IMR-90 (cell line): ENCODE measurements at regions not wholly inside any gene's neighbourhood (a gene's known extent, or its start where the extent isn't known, plus 50 kb on each side); places are given as distances from the start of the nearest gene placed in this dataset.

Experiments
- ATAC-seq: fragments of 200-7000 bp; cut with Tn5 transposase; 2 replicates; pipeline ENCODE4 v1.9.1; 2020; ENCODE audit warnings: low read depth, mild to moderate bottlenecking, moderate library complexity
- BruUV-seq: library from RNA; stranded (reverse); fragments of 400-500 nt; replicated peaks from 2 replicates; lab custom pipeline; 2021; lab: Mats Ljungman, UMichigan
- CTCF ChIA-PET: fragments of 300-600 bp; formaldehyde crosslinking; extraction: SDS; loops from one replicate; lab custom pipeline; 2021; ENCODE audit warnings: antibody characterized with exemption; lab: Yijun Ruan, JAX
- POLR2A ChIA-PET: fragments of 300-600 bp; sonication (Branson Sonifier 250); formaldehyde crosslinking; loops from one replicate; lab custom pipeline; 2022; ENCODE audit warnings: antibody characterized with exemption; ENCODE audit not compliant: unreplicated experiment; lab: Charles Lee
- DNase-seq: peaks from one replicate; pipeline ENCODE4 v3.0.0; 2013
- H2AFZ ChIP-seq: replicated peaks from 2 replicates; pipeline ENCODE3; 2013; ENCODE audit warnings: low read length, mild to moderate bottlenecking; ENCODE audit not compliant: poor library complexity
- H2AK5ac ChIP-seq: 2 replicates; pipeline ENCODE4 v1.6.1; 2013; ENCODE audit warnings: low read depth, low read length, inconsistent platforms
- H2AK9ac ChIP-seq: replicated peaks from 2 replicates; pipeline ENCODE3; 2013; ENCODE audit warnings: mild to moderate bottlenecking, low read depth, low read length, moderate library complexity; ENCODE audit not compliant: poor library complexity
- H2BK120ac ChIP-seq: 2 replicates; pipeline ENCODE4 v1.6.1; 2013; ENCODE audit warnings: low read depth, low read length, inconsistent platforms
- H2BK15ac ChIP-seq: 3 replicates; pipeline ENCODE4 v1.6.1; 2013; ENCODE audit warnings: low read depth, low read length, inconsistent platforms
- H2BK20ac ChIP-seq: 2 replicates; pipeline ENCODE4 v1.6.1; 2013; ENCODE audit warnings: low read depth, mild to moderate bottlenecking, inconsistent platforms, low read length, moderate library complexity
- H2BK5ac ChIP-seq: 2 replicates; pipeline ENCODE4 v1.6.1; 2013; ENCODE audit warnings: mild to moderate bottlenecking, low read depth, low read length, inconsistent platforms; ENCODE audit not compliant: poor library complexity, severe bottlenecking
- H3K14ac ChIP-seq: replicated peaks from 2 replicates; pipeline ENCODE4 v1.6.1; 2013; ENCODE audit warnings: low read depth, low read length, inconsistent platforms
- H3K18ac ChIP-seq: 2 replicates; pipeline ENCODE4 v1.6.1; 2013; ENCODE audit warnings: low read depth, low read length, control low read depth
- H3K23ac ChIP-seq: 2 replicates; pipeline ENCODE4 v1.6.1; 2013; ENCODE audit warnings: low read depth, low read length, inconsistent platforms
- H3K27ac ChIP-seq: 2 replicates; pipeline ENCODE4 v1.5.1; 2013; ENCODE audit warnings: mild to moderate bottlenecking, control low read depth, low read length; ENCODE audit not compliant: insufficient read depth
- H3K27me3 ChIP-seq: 2 replicates; pipeline ENCODE4 v1.6.1; 2013; ENCODE audit warnings: low read length; ENCODE audit not compliant: control insufficient read depth, insufficient read depth
- H3K36me3 ChIP-seq: 2 replicates; pipeline ENCODE4 v1.6.1; 2013; ENCODE audit warnings: low read length, mixed read lengths; ENCODE audit not compliant: control insufficient read depth, insufficient read depth
- H3K4ac ChIP-seq: 2 replicates; pipeline ENCODE4 v1.6.1; 2013; ENCODE audit warnings: low read depth, low read length, inconsistent platforms
- H3K4me1 ChIP-seq: 2 replicates; pipeline ENCODE4 v1.6.1; 2013; ENCODE audit warnings: low read length, mixed read lengths; ENCODE audit not compliant: control insufficient read depth, insufficient read depth
- H3K4me2 ChIP-seq: 2 replicates; pipeline ENCODE4 v1.6.1; 2013; ENCODE audit warnings: low read depth, mild to moderate bottlenecking, control low read depth, low read length, moderate library complexity
- H3K4me3 ChIP-seq: 2 replicates; pipeline ENCODE4 v1.5.1; 2013; ENCODE audit warnings: low read depth, mild to moderate bottlenecking, control low read depth, low read length, moderate library complexity; ENCODE audit not compliant: insufficient read depth
- H3K56ac ChIP-seq: 2 replicates; pipeline ENCODE4 v1.6.1; 2013; ENCODE audit warnings: low read length, inconsistent platforms; ENCODE audit not compliant: insufficient read depth; ENCODE audit errors: extremely low read depth
- H3K79me1 ChIP-seq, 2 experiments: 2 replicates each; pipeline ENCODE4 v1.6.1; 2013; ENCODE audit warnings: low read length in 2 of 2, inconsistent platforms in 1 of 2, low read depth in 1 of 2
- H3K9ac ChIP-seq: 2 replicates; pipeline ENCODE4 v1.6.1; 2013; ENCODE audit warnings: low read depth, low read length, control low read depth
- H3K9me1 ChIP-seq: 2 replicates; pipeline ENCODE4 v1.6.1; 2013; ENCODE audit warnings: low read length, inconsistent platforms; ENCODE audit not compliant: insufficient read depth
- H3K9me3 ChIP-seq: 2 replicates; pipeline ENCODE4 v1.6.1; 2013; ENCODE audit warnings: low read length; ENCODE audit not compliant: control insufficient read depth, insufficient read depth
- H4K20me1 ChIP-seq: 2 replicates; pipeline ENCODE4 v1.6.1; 2013; ENCODE audit warnings: low read length, inconsistent platforms; ENCODE audit not compliant: insufficient read depth
- H4K5ac ChIP-seq: 2 replicates; pipeline ENCODE4 v1.6.1; 2013; ENCODE audit warnings: mild to moderate bottlenecking, low read depth, low read length, control low read depth
- H4K8ac ChIP-seq, 2 experiments: 2 replicates each; pipeline ENCODE4 v1.6.1; 2013; ENCODE audit warnings: low read depth in 2 of 2, low read length in 2 of 2, control low read depth in 1 of 2, inconsistent platforms in 1 of 2
- H4K91ac ChIP-seq: 2 replicates; pipeline ENCODE4 v1.6.1; 2013; ENCODE audit warnings: low read depth, low read length, inconsistent platforms; ENCODE audit not compliant: insufficient read depth
- CEBPB ChIP-seq: IDR thresholded peaks from 2 replicates; pipeline ENCODE4 v1.6.1; 2012; ENCODE audit warnings: low read depth, low read length, improper control_type of control experiment
- CHD1 ChIP-seq: IDR thresholded peaks from 2 replicates; pipeline ENCODE4 v1.6.1; 2012; ENCODE audit warnings: low read depth, low read length, improper control_type of control experiment
- FOS ChIP-seq: fragments of 150-350 bp; IDR thresholded peaks from 2 replicates; pipeline ENCODE4 v1.6.1; 2016; ENCODE audit warnings: low read depth, low read length
- MAFK ChIP-seq: IDR thresholded peaks from 2 replicates; pipeline ENCODE4 v1.6.1; 2012; ENCODE audit warnings: low read depth, low read length, improper control_type of control experiment
- MAZ ChIP-seq: IDR thresholded peaks from 2 replicates; pipeline ENCODE4 v1.6.1; 2012; ENCODE audit warnings: low read depth, mild to moderate bottlenecking, low read length, improper control_type of control experiment, moderate library complexity, borderline replicate concordance
- MXI1 ChIP-seq: IDR thresholded peaks from 2 replicates; pipeline ENCODE4 v1.6.1; 2012; ENCODE audit warnings: low read depth, mild to moderate bottlenecking, low read length, moderate library complexity, borderline replicate concordance
- NFE2L2 ChIP-seq: fragments of 150-350 bp; IDR thresholded peaks from 2 replicates; pipeline ENCODE4 v1.6.1; 2016; ENCODE audit warnings: low read depth, mild to moderate bottlenecking, low read length
- POLR2A ChIP-seq: IDR thresholded peaks from 2 replicates; pipeline ENCODE4 v1.6.1; 2012; ENCODE audit warnings: mild to moderate bottlenecking, low read depth, low read length
- RAD21 ChIP-seq: IDR thresholded peaks from 2 replicates; pipeline ENCODE4 v1.6.1; 2012; ENCODE audit warnings: low read length, improper control_type of control experiment
- RCOR1 ChIP-seq: IDR thresholded peaks from 2 replicates; pipeline ENCODE4 v1.6.1; 2012; ENCODE audit warnings: mild to moderate bottlenecking, low read length, improper control_type of control experiment; ENCODE audit not compliant: insufficient replicate concordance
- RFX5 ChIP-seq: IDR thresholded peaks from 2 replicates; pipeline ENCODE4 v1.8.0; 2012; ENCODE audit warnings: low read depth, mild to moderate bottlenecking, low read length, moderate library complexity
- SMC3 ChIP-seq: fragments of 150-350 bp; IDR thresholded peaks from 2 replicates; pipeline ENCODE4 v1.6.1; 2016; ENCODE audit warnings: low read depth, mild to moderate bottlenecking, antibody characterized with exemption, low read length, moderate library complexity
- WGBS, 2 experiments: methylation state at CpG; one replicate each; pipeline versions ENCODE4 v1.1.5 to v1.1.7; 2013; ENCODE audit warnings: missing lambda C conversion rate in 2 of 2; ENCODE audit not compliant: insufficient read length in 1 of 2; ENCODE audit errors: extremely low coverage in 2 of 2; 5-methylcytosine and 5-hydroxymethylcytosine counted together
- dilution Hi-C: fragments of 300-500 bp; cut with HindIII; formaldehyde crosslinking; loops from one replicate; pipeline ENCODE4 v1.14.3; 2018; ENCODE audit warnings: low sequenced_read_pairs; ENCODE audit not compliant: unreplicated experiment
- in situ Hi-C: fragments of 300-500 bp; cut with MboI; formaldehyde crosslinking; loops from 3 replicates; pipeline ENCODE4 v1.14.3; 2019; ENCODE audit warnings: low sequenced_read_pairs, inconsistent platforms, mixed read lengths
- intact Hi-C: fragments of 100-400 bp; cut with micrococcal nuclease; formaldehyde crosslinking; loops from 2 replicates; pipeline ENCODE4 v1.10.0; 2022
- TF ChIP-seq, protein P1 (sequence below): fragments of 150-350 bp; IDR thresholded peaks from 2 replicates; pipeline ENCODE4 v1.6.1; 2017; ENCODE audit warnings: mild to moderate bottlenecking, antibody characterized with exemption, low read length, low read depth
- TF ChIP-seq, protein P2 (sequence below): conservative IDR thresholded peaks from 2 replicates; pipeline ENCODE4 v1.5.1; 2012; ENCODE audit warnings: mild to moderate bottlenecking, low read depth, low read length, improper control_type of control experiment
- TF ChIP-seq, protein P3 (sequence below): fragments of 150-350 bp; IDR thresholded peaks from 2 replicates; pipeline ENCODE4 v1.6.1; 2016; ENCODE audit warnings: low read depth, mild to moderate bottlenecking, low read length, moderate library complexity, borderline replicate concordance

DNA sequence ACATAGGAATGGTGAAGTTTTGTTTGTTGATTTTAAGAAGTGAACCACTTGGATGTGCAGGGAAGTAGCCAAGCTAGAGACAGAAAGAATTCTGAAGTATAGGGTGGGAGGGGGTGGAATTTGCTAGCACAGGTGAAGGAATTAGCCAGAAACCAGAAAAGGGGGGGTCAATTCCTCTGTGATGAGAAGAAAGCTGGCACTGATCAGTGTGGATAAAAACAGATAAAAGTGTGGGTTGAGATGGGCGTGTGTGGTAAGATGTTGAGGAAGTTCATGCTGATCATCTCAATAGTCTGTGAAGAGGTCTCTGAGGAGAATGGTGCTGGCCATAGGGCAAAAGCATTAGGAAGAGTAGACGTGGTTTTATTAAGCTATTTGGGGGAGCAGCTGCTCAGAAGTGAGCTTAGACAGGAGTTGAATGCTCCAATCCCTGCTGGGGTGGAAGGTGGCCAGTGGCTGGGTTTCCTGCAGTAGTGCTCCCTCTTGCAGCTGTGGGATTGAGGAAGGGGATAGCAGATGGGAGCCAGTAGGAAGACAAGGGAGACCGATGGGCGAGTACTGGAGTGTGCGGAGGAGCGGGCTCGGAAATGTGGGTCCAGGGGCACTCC, 88.7 kb upstream of the ELL2 start:
- Histone ChIP-seq H3K18ac (peak overlapping the region; percentile 90; the same call in 1 of the 2 replicates), H3K79me1 (peaks cover 0 to 11% of the 10 kb centered on the region in 2 experiments; a peak in 1 of 4 replicates), H3K9me3 (no peaks in the 10 kb centered on the region), H2BK120ac (peak overlapping the region; percentile 87), H2AFZ (peak overlapping the region; percentile 83), H4K5ac (peak overlapping the region; percentile 74; the same call in 1 of the 2 replicates), H3K9me1 (peaks cover 12% of the 10 kb centered on the region), H3K4me1 (peaks cover 11% of the 10 kb centered on the region), H4K91ac (peak overlapping the region; percentile 90), H2BK5ac (peak overlapping the region; percentile 84), H3K23ac (peak overlapping the region; percentile 62; the same call in 1 of the 2 replicates), H4K20me1 (no peaks in the 10 kb centered on the region), H3K4ac (peak overlapping the region; percentile 91), H3K9ac (peak overlapping the region; percentile 49; the same call in 1 of the 2 replicates), H2BK15ac (peak overlapping the region; percentile 96; the same call in 2 of the 3 replicates), H3K4me3 (no peak overlapping the region), H2BK20ac (peak overlapping the region; percentile 94), H4K8ac (peak overlapping the region; percentile 15 to 52; a peak in 3 of 4 replicates), H3K36me3 (no peaks in the 10 kb centered on the region), H2AK5ac (peak overlapping the region; percentile 18), H3K27me3 (no peaks in the 10 kb centered on the region), H3K4me2 (no peak overlapping the region; the same call in 1 of the 2 replicates), H3K56ac (no peak overlapping the region), H3K14ac (peak overlapping the region; percentile 87), H3K27ac (peak overlapping the region; percentile 39), H2AK9ac (no peak overlapping the region)
- ATAC-seq (no peak; the same call in 1 of the 2 replicates), DNase-seq (no peak)
- POLR2A ChIA-PET, result interaction anchor here (0.5 kb wide), 1 partner anchor 16 kb away, joined by 6 read pairs; no protein-coding TSS in a partner anchor
- WGBS, 2 experiments, result 13% methylated on average over 1 of the region's 7 CpGs; no CpG with 5 or more reads in 1 of the 2 experiments
- no TSS peak for BruUV-seq
- intact Hi-C loops (no loop called here), in situ Hi-C loops (no loop called here), dilution Hi-C loops (no loop called here)
- CTCF ChIA-PET, result no interaction called here
- TF ChIP-seq, protein P1, sequence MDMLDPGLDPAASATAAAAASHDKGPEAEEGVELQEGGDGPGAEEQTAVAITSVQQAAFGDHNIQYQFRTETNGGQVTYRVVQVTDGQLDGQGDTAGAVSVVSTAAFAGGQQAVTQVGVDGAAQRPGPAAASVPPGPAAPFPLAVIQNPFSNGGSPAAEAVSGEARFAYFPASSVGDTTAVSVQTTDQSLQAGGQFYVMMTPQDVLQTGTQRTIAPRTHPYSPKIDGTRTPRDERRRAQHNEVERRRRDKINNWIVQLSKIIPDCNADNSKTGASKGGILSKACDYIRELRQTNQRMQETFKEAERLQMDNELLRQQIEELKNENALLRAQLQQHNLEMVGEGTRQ, result no peak
- TF ChIP-seq MAZ (no peak), RFX5 (no peak), POLR2A (no peak), RAD21 (no peak), SMC3 (no peak), MAFK (no peak), MXI1 (no peak), CEBPB (no peak), NFE2L2 (no peak), RCOR1 (no peak), FOS (no peak), CHD1 (no peak)
- TF ChIP-seq, protein P2, sequence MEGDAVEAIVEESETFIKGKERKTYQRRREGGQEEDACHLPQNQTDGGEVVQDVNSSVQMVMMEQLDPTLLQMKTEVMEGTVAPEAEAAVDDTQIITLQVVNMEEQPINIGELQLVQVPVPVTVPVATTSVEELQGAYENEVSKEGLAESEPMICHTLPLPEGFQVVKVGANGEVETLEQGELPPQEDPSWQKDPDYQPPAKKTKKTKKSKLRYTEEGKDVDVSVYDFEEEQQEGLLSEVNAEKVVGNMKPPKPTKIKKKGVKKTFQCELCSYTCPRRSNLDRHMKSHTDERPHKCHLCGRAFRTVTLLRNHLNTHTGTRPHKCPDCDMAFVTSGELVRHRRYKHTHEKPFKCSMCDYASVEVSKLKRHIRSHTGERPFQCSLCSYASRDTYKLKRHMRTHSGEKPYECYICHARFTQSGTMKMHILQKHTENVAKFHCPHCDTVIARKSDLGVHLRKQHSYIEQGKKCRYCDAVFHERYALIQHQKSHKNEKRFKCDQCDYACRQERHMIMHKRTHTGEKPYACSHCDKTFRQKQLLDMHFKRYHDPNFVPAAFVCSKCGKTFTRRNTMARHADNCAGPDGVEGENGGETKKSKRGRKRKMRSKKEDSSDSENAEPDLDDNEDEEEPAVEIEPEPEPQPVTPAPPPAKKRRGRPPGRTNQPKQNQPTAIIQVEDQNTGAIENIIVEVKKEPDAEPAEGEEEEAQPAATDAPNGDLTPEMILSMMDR, result no peak
- TF ChIP-seq, protein P3, sequence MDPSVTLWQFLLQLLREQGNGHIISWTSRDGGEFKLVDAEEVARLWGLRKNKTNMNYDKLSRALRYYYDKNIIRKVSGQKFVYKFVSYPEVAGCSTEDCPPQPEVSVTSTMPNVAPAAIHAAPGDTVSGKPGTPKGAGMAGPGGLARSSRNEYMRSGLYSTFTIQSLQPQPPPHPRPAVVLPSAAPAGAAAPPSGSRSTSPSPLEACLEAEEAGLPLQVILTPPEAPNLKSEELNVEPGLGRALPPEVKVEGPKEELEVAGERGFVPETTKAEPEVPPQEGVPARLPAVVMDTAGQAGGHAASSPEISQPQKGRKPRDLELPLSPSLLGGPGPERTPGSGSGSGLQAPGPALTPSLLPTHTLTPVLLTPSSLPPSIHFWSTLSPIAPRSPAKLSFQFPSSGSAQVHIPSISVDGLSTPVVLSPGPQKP, result no peak
